KMS-11 (cell line): ENCODE measurements at regions not wholly inside any gene's neighbourhood (a gene's known extent, or its start where the extent isn't known, plus 50 kb on each side); places are given as distances from the start of the nearest gene placed in this dataset.

ENCODE experiments used
- H2AFZ ChIP-seq: fragments of 200-600 bp; sonication (generic); 2 replicates; pipeline ENCODE4 v1.6.1; 2016; ENCODE audit warnings: antibody characterized with exemption, mixed run types, low read depth
- H3K27ac ChIP-seq: fragments of 200-600 bp; sonication (generic); 2 replicates; pipeline ENCODE4 v1.6.1; 2016; ENCODE audit warnings: mild to moderate bottlenecking, mixed run types
- H3K27me3 ChIP-seq: fragments of 200-600 bp; sonication (generic); 2 replicates; pipeline ENCODE4 v1.6.1; 2017; ENCODE audit warnings: mild to moderate bottlenecking, low read depth, mixed run types, moderate library complexity; ENCODE audit not compliant: insufficient read depth
- H3K36me3 ChIP-seq: fragments of 200-600 bp; sonication (generic); 2 replicates; pipeline ENCODE4 v1.6.1; 2017; ENCODE audit warnings: mild to moderate bottlenecking, mixed run types; ENCODE audit not compliant: insufficient read depth
- H3K4me1 ChIP-seq: fragments of 200-600 bp; sonication (generic); 2 replicates; pipeline ENCODE4 v1.6.1; 2016; ENCODE audit warnings: mild to moderate bottlenecking, low read depth, mixed run types; ENCODE audit not compliant: poor library complexity, severe bottlenecking
- H3K4me2 ChIP-seq: fragments of 200-600 bp; sonication (generic); 2 replicates; pipeline ENCODE4 v1.7.0; 2016; ENCODE audit warnings: mild to moderate bottlenecking, mixed run types
- H3K4me3 ChIP-seq: fragments of 200-600 bp; sonication (generic); IDR thresholded peaks from 2 replicates; pipeline ENCODE4 v1.6.1; 2017; ENCODE audit warnings: low read depth, low read length, mixed read lengths; ENCODE audit not compliant: insufficient read depth
- H3K79me2 ChIP-seq: fragments of 200-600 bp; sonication (generic); 2 replicates; pipeline ENCODE4 v1.6.1; 2016; ENCODE audit warnings: low read depth, mixed run types; ENCODE audit not compliant: insufficient read depth
- H3K9ac ChIP-seq: fragments of 200-600 bp; sonication (generic); 2 replicates; pipeline ENCODE4 v1.6.1; 2016; ENCODE audit warnings: mild to moderate bottlenecking, mixed run types
- H4K20me1 ChIP-seq: fragments of 200-600 bp; sonication (generic); 2 replicates; pipeline ENCODE4 v1.6.1; 2016; ENCODE audit warnings: mild to moderate bottlenecking, mixed run types; ENCODE audit not compliant: insufficient read depth
- TF ChIP-seq, protein P1 (sequence below): fragments of 200-600 bp; sonication (generic); conservative IDR thresholded peaks from 2 replicates; pipeline ENCODE4 v1.6.1; 2017; ENCODE audit warnings: low read depth, mild to moderate bottlenecking, antibody characterized with exemption, low read length, moderate library complexity, mixed read lengths

DNA sequence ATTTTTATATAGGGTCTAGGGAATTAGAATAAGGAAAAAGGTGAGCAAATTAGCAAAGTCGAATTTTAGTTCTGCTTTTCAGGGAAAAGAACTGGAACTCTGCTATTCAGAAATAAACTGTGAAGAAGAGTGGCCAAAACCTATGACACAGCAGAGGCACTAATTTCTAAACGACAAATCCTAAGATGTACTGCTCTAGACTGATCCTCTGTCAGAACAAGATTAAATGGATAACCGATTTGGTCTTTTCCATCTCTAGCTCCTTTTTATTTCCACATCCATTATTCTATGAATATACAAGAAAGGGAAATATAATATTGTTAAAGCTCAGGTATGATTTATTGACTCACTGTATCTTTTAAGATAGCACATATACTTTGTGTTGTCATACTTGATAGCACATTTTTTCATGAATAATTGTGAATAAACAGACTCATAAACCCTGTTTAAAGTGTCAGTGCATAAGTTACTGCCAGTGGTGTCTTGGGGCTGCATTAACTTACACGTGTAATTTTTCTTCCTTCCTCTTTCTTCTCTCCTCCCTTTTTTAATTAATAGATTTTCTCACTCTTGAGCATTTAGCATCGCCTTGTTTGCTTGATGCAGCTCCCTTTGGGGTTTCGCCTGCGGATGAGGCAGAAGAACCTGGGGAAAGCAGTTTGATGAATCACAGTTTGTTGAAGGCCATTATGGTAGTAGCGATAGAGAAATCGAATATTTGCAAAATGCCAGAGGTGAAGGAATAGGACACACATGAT lies 496.6 kb downstream of the ADGRL2 start:
- TF ChIP-seq, protein P1, sequence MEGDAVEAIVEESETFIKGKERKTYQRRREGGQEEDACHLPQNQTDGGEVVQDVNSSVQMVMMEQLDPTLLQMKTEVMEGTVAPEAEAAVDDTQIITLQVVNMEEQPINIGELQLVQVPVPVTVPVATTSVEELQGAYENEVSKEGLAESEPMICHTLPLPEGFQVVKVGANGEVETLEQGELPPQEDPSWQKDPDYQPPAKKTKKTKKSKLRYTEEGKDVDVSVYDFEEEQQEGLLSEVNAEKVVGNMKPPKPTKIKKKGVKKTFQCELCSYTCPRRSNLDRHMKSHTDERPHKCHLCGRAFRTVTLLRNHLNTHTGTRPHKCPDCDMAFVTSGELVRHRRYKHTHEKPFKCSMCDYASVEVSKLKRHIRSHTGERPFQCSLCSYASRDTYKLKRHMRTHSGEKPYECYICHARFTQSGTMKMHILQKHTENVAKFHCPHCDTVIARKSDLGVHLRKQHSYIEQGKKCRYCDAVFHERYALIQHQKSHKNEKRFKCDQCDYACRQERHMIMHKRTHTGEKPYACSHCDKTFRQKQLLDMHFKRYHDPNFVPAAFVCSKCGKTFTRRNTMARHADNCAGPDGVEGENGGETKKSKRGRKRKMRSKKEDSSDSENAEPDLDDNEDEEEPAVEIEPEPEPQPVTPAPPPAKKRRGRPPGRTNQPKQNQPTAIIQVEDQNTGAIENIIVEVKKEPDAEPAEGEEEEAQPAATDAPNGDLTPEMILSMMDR = no peak
- Histone ChIP-seq H3K4me1 (no peaks in the 10 kb centered on the region), H3K27me3 (no peaks in the 10 kb centered on the region), H4K20me1 (no peaks in the 10 kb centered on the region), H3K4me2 (no peak overlapping the region), H3K36me3 (no peaks in the 10 kb centered on the region), H3K79me2 (no peaks in the 10 kb centered on the region), H3K27ac (no peak overlapping the region), H2AFZ (no peak overlapping the region), H3K4me3 (no peak overlapping the region), H3K9ac (no peak overlapping the region)

GRCh38 chr1:82287556-82287955 lies 486.8 kb downstream of the ADGRL2 start:
- no peak overlapping the region for H3K4me3 ChIP-seq
- no peak overlapping the region for H3K4me2 ChIP-seq
- no peaks in the 10 kb centered on the region for H3K79me2 ChIP-seq
- H3K27me3 ChIP-seq = no peaks in the 10 kb centered on the region
- no peak overlapping the region for H3K9ac ChIP-seq
- H3K36me3 ChIP-seq = no peaks in the 10 kb centered on the region
- TF ChIP-seq, protein P1 = no peak
- no peak overlapping the region for H2AFZ ChIP-seq
- no peaks in the 10 kb centered on the region for H4K20me1 ChIP-seq
- no peak overlapping the region for H3K27ac ChIP-seq
- no peaks in the 10 kb centered on the region for H3K4me1 ChIP-seq

DNA sequence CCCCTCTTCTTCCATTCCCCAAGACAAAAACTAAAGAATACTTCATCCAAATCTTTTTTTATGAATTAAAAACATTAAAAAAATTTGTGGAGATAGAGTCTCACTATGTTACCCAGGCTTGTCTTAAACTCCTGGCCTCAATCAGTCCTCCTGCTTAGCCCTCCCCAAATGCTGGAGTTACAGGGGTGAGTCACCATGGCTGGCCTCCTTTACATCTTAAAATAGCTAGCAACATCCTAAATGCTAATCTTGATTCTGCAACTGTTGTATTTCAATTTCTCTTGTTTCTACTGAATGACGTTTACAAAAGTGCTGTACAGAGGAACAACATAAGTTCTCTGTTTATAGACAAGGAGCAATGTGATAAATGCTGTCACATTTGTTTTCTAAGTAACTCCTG lies 483.5 kb downstream of the ADGRL2 start:
- H2AFZ ChIP-seq = no peak overlapping the region
- TF ChIP-seq, protein P1 = no peak
- no peak overlapping the region for H3K4me3 ChIP-seq
- no peaks in the 10 kb centered on the region for H4K20me1 ChIP-seq
- no peaks in the 10 kb centered on the region for H3K27me3 ChIP-seq
- no peaks in the 10 kb centered on the region for H3K79me2 ChIP-seq
- H3K9ac ChIP-seq = no peak overlapping the region
- H3K36me3 ChIP-seq = no peaks in the 10 kb centered on the region
- no peaks in the 10 kb centered on the region for H3K4me1 ChIP-seq
- no peak overlapping the region for H3K27ac ChIP-seq
- H3K4me2 ChIP-seq = no peak overlapping the region

DNA sequence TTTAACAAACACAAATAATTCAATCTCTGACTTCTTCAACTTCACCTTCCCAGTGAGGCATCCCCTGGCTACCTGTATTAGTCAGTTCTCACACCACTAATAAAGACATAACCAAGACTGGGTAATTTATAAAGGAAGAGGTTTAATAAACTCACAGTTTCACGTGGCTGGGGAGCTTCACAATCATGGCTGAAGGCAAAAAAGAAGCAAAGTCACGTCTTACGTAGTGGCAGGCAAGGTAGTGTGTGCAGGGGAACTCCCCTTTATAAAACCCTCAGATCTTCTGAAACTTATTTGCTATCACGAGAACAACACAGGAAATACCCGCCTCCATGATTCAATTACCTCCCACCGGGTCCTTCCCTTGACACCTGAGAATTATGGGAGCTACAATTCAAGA lies 478.5 kb downstream of the ADGRL2 start:
- H3K9ac ChIP-seq = no peak overlapping the region
- H3K27ac ChIP-seq = no peak overlapping the region
- no peaks in the 10 kb centered on the region for H3K27me3 ChIP-seq
- H3K36me3 ChIP-seq = no peaks in the 10 kb centered on the region
- H3K79me2 ChIP-seq = no peaks in the 10 kb centered on the region
- H2AFZ ChIP-seq = no peak overlapping the region
- H4K20me1 ChIP-seq = no peaks in the 10 kb centered on the region
- no peak overlapping the region for H3K4me3 ChIP-seq
- TF ChIP-seq, protein P1 = no peak
- no peak overlapping the region for H3K4me2 ChIP-seq
- no peaks in the 10 kb centered on the region for H3K4me1 ChIP-seq
